GM06990 (cell line): ENCODE measurements at regions not wholly inside any gene's neighbourhood (a gene's known extent, or its start where the extent isn't known, plus 50 kb on each side); places are given as distances from the start of the nearest gene placed in this dataset.
"Not testable (repeated sequence)": the region's sequence is repeated elsewhere in the genome, so short reads cannot be mapped to it uniquely, and the experiment has no call there.

Experiments used
- DNase-seq: peaks from one replicate; pipeline ENCODE4 v3.0.0-alpha.2; 2011; ENCODE audit not compliant: insufficient read length; ENCODE audit errors: extremely low read depth
- H3K27me3 ChIP-seq: replicated peaks from 2 replicates; pipeline ENCODE4 v1.6.0; 2011; ENCODE audit warnings: low read length; ENCODE audit not compliant: control insufficient read depth, insufficient read depth
- H3K36me3 ChIP-seq: 2 replicates; pipeline ENCODE4 v1.5.1; 2011; ENCODE audit warnings: low read length; ENCODE audit not compliant: control insufficient read depth, insufficient read depth
- H3K4me3 ChIP-seq: replicated peaks from 2 replicates; pipeline ENCODE4 v1.5.1; 2011; ENCODE audit warnings: low read depth, mild to moderate bottlenecking, control low read depth, low read length
- TF ChIP-seq, protein P1 (sequence below): IDR thresholded peaks from 2 replicates; pipeline ENCODE4 v1.5.1; 2011; ENCODE audit warnings: low read length, control low read depth, mild to moderate bottlenecking, inconsistent platforms; ENCODE audit not compliant: insufficient read depth, poor library complexity, severe bottlenecking

DNA sequence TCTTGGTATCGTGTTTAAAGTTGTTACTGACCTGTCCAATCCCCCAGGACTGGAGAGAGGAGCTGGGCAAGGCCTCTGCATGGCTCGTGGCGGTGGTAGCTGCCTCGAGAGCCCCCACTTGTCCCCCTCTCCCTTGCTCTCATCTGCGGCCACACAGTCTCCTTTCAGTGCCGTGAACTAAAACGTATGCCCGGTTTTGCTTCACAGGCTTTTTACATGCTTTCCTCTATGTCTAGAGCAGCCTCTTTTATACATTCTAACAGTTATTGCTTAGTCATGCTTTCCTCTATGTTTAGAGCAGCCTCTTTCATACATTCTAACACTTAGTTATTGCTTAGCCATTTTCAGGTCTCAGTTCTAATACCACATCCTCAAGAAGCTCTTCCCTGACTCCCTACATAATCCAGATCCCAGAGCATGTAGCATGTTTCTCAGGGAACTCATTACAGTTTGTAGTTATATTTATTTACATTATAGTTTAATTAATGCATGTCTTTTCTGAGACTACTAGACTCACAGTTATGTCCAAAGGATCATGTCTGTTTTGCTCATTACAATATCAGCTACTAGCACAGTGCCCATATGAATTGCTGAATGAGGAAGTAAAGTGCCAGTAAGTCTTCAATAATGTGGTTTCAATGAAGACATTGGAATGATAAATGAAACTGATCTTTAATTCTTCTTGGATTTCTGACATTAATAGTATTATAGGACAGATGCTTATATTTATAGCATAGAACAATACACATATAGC, 66.5 kb upstream of the TBL1XR1 start:
- TF ChIP-seq, protein P1, sequence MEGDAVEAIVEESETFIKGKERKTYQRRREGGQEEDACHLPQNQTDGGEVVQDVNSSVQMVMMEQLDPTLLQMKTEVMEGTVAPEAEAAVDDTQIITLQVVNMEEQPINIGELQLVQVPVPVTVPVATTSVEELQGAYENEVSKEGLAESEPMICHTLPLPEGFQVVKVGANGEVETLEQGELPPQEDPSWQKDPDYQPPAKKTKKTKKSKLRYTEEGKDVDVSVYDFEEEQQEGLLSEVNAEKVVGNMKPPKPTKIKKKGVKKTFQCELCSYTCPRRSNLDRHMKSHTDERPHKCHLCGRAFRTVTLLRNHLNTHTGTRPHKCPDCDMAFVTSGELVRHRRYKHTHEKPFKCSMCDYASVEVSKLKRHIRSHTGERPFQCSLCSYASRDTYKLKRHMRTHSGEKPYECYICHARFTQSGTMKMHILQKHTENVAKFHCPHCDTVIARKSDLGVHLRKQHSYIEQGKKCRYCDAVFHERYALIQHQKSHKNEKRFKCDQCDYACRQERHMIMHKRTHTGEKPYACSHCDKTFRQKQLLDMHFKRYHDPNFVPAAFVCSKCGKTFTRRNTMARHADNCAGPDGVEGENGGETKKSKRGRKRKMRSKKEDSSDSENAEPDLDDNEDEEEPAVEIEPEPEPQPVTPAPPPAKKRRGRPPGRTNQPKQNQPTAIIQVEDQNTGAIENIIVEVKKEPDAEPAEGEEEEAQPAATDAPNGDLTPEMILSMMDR: no peak
- Histone ChIP-seq H3K36me3 (no peaks in the 10 kb centered on the region), H3K4me3 (no peak overlapping the region), H3K27me3 (no peaks in the 10 kb centered on the region)
- no peak for DNase-seq

DNA sequence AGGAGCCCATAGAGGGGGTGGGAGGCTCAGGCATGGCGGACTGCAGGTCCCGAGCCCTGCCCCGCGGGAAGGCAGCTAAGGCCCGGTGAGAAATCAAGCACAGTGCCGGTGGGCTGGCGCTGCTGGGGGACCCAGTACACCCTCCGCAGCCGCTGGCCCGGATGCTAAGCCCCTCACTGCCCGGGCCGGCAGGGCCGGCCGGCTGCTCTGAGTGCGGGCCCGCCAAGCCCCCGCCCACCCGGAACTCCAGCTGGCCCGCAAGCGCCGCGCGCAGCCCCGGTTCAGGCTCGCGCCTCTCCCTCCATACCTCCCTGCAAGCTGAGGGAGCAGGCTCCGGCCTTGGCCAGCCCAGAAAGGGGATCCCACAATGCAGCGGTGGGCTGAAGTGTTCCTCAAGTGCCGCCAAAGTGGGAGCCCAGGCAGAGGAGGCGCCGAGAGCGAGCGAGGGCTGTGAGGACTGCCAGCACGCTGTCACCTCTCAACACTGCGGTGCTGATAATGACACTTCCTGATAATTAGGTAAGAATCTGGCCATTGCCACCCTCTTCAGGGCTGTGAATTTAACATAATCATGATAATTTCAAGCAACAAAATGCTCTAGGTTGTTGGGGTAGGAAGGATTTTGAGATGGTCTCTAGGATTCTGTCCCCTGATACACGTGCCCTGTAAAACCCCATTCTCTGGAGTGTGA, 74.7 kb upstream of the TBL1XR1 start:
- not testable (repeated sequence) for H3K36me3 ChIP-seq, H3K27me3 ChIP-seq, DNase-seq, H3K4me3 ChIP-seq

DNA sequence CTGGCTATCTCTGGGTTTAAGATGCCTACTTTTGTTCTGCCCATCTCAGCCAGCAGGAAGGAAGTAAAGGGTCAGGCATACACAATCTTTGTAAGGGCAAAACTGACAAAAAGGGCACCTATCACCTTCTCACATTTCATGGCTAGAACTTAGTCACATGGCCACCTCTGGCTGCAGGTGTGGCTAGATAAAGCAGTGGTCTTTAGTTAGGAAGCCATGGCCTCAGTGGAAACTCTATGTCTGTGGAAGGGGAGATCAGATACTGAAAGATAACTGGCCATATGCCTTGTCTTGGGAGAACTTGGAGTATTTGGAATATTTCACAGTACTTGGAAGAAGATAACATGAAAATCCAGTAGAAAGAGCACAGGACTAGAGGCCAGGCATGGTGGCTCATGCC, 80.7 kb upstream of the TBL1XR1 start:
- H3K4me3 ChIP-seq: no peak overlapping the region
- TF ChIP-seq, protein P1: no peak

DNA sequence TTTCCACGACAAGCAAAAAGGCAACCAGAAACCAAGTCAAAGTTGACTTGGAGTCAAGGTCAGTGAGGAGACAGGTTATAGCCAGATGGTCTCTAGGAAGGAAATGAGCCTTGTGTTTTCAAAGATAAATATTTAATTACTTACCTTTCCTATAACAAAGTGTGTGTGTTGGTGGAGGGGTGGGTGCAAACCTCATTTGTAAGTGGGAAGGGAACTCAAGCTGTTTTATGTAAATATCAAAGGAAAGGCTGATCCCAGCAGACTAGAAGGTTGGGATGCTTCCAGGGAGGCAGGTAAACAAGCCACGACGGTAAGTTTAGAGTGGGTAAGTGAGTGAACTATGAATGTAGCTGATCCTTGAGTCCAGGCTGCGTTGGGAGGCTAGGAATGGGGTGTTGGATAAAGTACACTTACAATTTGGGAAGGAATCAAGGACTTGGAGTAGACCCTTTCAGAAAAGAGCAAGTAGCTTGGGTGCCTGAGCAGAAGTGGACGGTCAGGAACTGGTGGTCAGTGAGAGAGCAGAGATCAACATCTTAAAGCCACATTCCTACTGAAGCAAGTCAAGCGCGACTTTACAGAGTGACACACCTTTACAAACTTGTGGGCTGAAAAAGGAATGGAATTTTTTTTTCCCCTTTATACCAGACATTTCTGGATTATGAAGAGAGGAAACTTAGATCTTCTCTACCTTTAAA, 82.0 kb upstream of the TBL1XR1 start:
- TF ChIP-seq, protein P1: no peak
- H3K36me3 ChIP-seq: no peaks in the 10 kb centered on the region
- DNase-seq: no peak
- no peak overlapping the region for H3K4me3 ChIP-seq
- H3K27me3 ChIP-seq: no peaks in the 10 kb centered on the region

More for the DNA sequence above, 80.7 kb upstream of the TBL1XR1 start:
- DNase-seq: no peak
- Histone ChIP-seq H3K36me3 (no peaks in the 10 kb centered on the region), H3K27me3 (no peaks in the 10 kb centered on the region)

DNA sequence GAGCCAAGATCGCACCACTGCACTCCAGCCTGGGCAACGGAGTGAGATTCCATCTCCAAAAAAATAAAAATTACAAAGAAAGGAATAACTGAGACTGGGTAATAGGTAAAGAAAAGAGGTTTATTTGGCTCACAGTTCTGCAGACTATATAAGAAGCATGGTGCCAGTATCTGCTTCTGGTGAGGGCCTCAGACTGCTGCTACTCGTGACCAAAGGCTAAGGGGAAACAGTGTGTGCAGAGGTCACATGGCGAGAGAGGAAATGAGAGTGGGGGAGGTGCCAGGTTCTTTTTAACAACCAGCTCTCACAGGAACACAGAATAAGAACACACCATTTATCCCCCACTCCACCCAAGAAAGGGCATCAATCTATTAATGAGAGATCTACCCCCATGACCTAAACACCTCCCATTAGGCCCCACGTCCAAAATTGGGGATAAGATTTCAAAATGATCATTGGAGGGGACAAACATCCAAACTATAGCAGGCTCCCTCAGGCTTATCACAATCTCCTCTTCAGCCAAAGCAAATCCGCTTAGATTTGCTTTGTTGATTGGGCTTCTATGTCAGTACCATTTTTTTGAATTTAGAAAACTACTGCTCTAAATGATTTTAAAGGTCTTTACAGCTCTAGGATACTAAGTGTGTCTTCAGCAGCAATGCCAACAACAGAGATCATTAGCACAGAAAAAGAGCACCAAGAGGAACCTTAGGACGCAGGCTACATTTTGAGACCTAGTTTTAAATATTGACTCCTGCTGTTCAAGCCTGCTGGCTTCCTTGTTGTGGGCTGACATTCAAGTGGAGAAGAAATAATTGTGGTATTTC, 84.2 kb upstream of the TBL1XR1 start:
- no peaks in the 10 kb centered on the region for H3K27me3 ChIP-seq
- no peak for DNase-seq
- no peaks in the 10 kb centered on the region for H3K36me3 ChIP-seq
- no peak overlapping the region for H3K4me3 ChIP-seq
- TF ChIP-seq, protein P1: no peak
